Thyroid gland (tissue), 4 donors: ENCODE measurements at regions not wholly inside any gene's neighbourhood (a gene's known extent, or its start where the extent isn't known, plus 50 kb on each side); places are given as distances from the start of the nearest gene placed in this dataset.

Source experiments
- DNase-seq, 2 donors: peaks; one replicate each; pipeline ENCODE4 v3.0.0-alpha.2; 2019
- H3K27ac ChIP-seq, 3 donors: fragments of 200-600 bp; sonication (generic); 1 replicate in 2 of 3; 2 replicates in 1 of 3; pipeline ENCODE4 v1.5.1; 2016 to 2019; ENCODE audit warnings: mild to moderate bottlenecking in 1 of 3, moderate library complexity in 1 of 3
- H3K27me3 ChIP-seq: fragments of 200-600 bp; sonication (generic); one replicate; pipeline ENCODE4 v1.5.1; 2019
- H3K36me3 ChIP-seq, 2 donors: fragments of 200-600 bp; sonication (generic); one replicate each; pipeline ENCODE4 v1.5.1; 2016 to 2019
- H3K4me1 ChIP-seq, 2 donors: fragments of 200-600 bp; sonication (generic); one replicate each; pipeline ENCODE4 v1.5.1; 2017 to 2019
- H3K4me3 ChIP-seq, 3 donors: fragments of 200-600 bp; sonication (generic); replicated peaks in 1 of 3; 1 replicate in 2 of 3; 2 replicates in 1 of 3; pipeline ENCODE4 v1.5.1; 2016; ENCODE audit warnings: mild to moderate bottlenecking in 1 of 3
- H3K9me3 ChIP-seq: fragments of 200-600 bp; sonication (generic); one replicate; pipeline ENCODE4 v1.5.1; 2017
- POLR2A ChIP-seq, 2 donors: fragments of 450-650 bp; IDR thresholded peaks; one replicate each; pipeline ENCODE4 v1.6.1; 2017; ENCODE audit warnings: antibody characterized with exemption in 2 of 2, mild to moderate bottlenecking in 2 of 2, moderate library complexity in 1 of 2
- WGBS, 2 donors: methylation state at CpG; one replicate each; pipeline ENCODE4 v1.1.5; 2017; 5-methylcytosine and 5-hydroxymethylcytosine counted together
- intact Hi-C: fragments of 100-400 bp; cut with DNase I; formaldehyde crosslinking; loops from one replicate; pipeline ENCODE4 v1.15.1; 2023
- TF ChIP-seq, protein P1 (sequence below), 6 experiments: fragments of 200-600 bp in 3 of 6; fragments of 450-650 bp in 3 of 6; sonication (generic) in 3 of 6; IDR thresholded peaks; one replicate each; pipeline ENCODE4 v1.5.1; 2016 to 2019; ENCODE audit warnings: antibody characterized with exemption in 6 of 6, mild to moderate bottlenecking in 2 of 6, inconsistent platforms in 1 of 6, moderate library complexity in 1 of 6

GRCh38 chr3:158994386-158994785 lies 192.5 kb downstream of the MFSD1 start:
- intact Hi-C loops = no loop called here
- WGBS, 2 donors = 82 to 87% methylated on average over 4 of the region's 4 CpGs
- H3K27me3 ChIP-seq = no peaks in the 10 kb centered on the region
- no peaks in the 10 kb centered on the region for H3K9me3 ChIP-seq
- H3K4me1 ChIP-seq = no peaks in the 10 kb centered on the region
- DNase-seq = no peak
- H3K27ac ChIP-seq = no peak overlapping the region
- no peaks in the 10 kb centered on the region for H3K36me3 ChIP-seq
- no peak for TF ChIP-seq POLR2A (IDR thresholded peaks at IDR 0.05)
- TF ChIP-seq, protein P1, sequence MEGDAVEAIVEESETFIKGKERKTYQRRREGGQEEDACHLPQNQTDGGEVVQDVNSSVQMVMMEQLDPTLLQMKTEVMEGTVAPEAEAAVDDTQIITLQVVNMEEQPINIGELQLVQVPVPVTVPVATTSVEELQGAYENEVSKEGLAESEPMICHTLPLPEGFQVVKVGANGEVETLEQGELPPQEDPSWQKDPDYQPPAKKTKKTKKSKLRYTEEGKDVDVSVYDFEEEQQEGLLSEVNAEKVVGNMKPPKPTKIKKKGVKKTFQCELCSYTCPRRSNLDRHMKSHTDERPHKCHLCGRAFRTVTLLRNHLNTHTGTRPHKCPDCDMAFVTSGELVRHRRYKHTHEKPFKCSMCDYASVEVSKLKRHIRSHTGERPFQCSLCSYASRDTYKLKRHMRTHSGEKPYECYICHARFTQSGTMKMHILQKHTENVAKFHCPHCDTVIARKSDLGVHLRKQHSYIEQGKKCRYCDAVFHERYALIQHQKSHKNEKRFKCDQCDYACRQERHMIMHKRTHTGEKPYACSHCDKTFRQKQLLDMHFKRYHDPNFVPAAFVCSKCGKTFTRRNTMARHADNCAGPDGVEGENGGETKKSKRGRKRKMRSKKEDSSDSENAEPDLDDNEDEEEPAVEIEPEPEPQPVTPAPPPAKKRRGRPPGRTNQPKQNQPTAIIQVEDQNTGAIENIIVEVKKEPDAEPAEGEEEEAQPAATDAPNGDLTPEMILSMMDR (IDR thresholded peaks at IDR 0.05) = no peak
- no peak overlapping the region for H3K4me3 ChIP-seq

- no peaks in the 10 kb centered on the region for H3K4me1 ChIP-seq
- no peak overlapping the region for H3K27ac ChIP-seq
- no peak overlapping the region for H3K4me3 ChIP-seq
- 71 to 80% methylated on average over 1 of the region's 1 CpG for WGBS, 2 donors
- no peaks in the 10 kb centered on the region for H3K9me3 ChIP-seq
- no peak for DNase-seq
- TF ChIP-seq, protein P1 (IDR thresholded peaks at IDR 0.05) = no peak
- no peak for TF ChIP-seq POLR2A (IDR thresholded peaks at IDR 0.05)
- H3K36me3 ChIP-seq = no peaks in the 10 kb centered on the region
- H3K27me3 ChIP-seq = no peaks in the 10 kb centered on the region
- intact Hi-C loops = no loop called here
Measured at GRCh38 chr3:159001711-159002110, 199.9 kb downstream of the MFSD1 start.

- Histone ChIP-seq H3K36me3 (no peaks in the 10 kb centered on the region), H3K4me3 (no peak overlapping the region), H3K27me3 (no peaks in the 10 kb centered on the region), H3K27ac (no peak overlapping the region), H3K4me1 (no peaks in the 10 kb centered on the region), H3K9me3 (no peaks in the 10 kb centered on the region)
- intact Hi-C loops = no loop called here
- TF ChIP-seq, protein P1 (IDR thresholded peaks at IDR 0.05) = no peak
- no peak for TF ChIP-seq POLR2A (IDR thresholded peaks at IDR 0.05)
- no peak for DNase-seq
Measured at GRCh38 chr3:159005137-159005536, 203.3 kb downstream of the MFSD1 start.

DNA sequence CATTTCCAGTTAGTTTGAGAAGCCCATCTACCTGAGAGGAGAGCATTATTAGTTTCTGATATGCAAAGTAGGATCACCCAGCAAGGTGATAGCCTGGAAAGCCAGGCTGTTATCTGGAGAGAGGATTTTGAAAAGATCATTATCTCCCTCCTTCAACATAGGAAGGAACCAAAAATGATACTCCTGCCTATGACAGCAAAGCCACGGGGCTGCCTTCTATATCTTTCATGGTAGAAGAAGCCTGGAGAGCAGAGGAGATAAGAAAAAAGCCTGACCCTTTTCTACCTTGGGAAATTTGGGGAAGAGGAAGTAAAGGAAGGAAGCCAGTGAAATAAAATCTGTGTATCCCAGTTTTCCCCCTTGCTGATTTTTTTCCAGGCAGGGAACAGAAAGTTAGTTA lies 205.5 kb downstream of the MFSD1 start:
- DNase-seq = no peak
- WGBS, 2 donors = 14 to 30% methylated on average over 1 of the region's 1 CpG
- H3K36me3 ChIP-seq = no peaks in the 10 kb centered on the region
- no peak overlapping the region for H3K4me3 ChIP-seq
- H3K27ac ChIP-seq = no peak overlapping the region
- TF ChIP-seq, protein P1 (IDR thresholded peaks at IDR 0.05) = no peak
- TF ChIP-seq POLR2A (IDR thresholded peaks at IDR 0.05) = no peak
- intact Hi-C loops = no loop called here
- H3K9me3 ChIP-seq = no peaks in the 10 kb centered on the region
- H3K4me1 ChIP-seq = no peaks in the 10 kb centered on the region
- no peaks in the 10 kb centered on the region for H3K27me3 ChIP-seq

- DNase-seq = no peak
- 49 to 71% methylated on average over 4 of the region's 4 CpGs for WGBS, 2 donors
- Histone ChIP-seq H3K4me3 (no peak overlapping the region), H3K36me3 (no peaks in the 10 kb centered on the region), H3K4me1 (no peaks in the 10 kb centered on the region), H3K27ac (no peak overlapping the region), H3K9me3 (no peaks in the 10 kb centered on the region), H3K27me3 (no peaks in the 10 kb centered on the region)
- TF ChIP-seq, protein P1 (IDR thresholded peaks at IDR 0.05) = no peak
- TF ChIP-seq POLR2A (IDR thresholded peaks at IDR 0.05) = no peak
- intact Hi-C loops = no loop called here
Measured at GRCh38 chr3:159008401-159008800, 206.5 kb downstream of the MFSD1 start.
